K562 (cell line): ENCODE measurements at regions not wholly inside any gene's neighbourhood (a gene's known extent, or its start where the extent isn't known, plus 50 kb on each side); places are given as distances from the start of the nearest gene placed in this dataset.

Source experiments
- ATAC-seq: fragments of 200-7000 bp; cut with Tn5 transposase; 3 replicates; pipeline ENCODE4 v1.9.1; 2020; ENCODE audit warnings: moderate library complexity
- BruUV-seq: library from RNA; stranded (reverse); fragments of 400-500 nt; replicated peaks from 2 replicates; lab custom pipeline; 2021; lab: Mats Ljungman, UMichigan
- CTCF ChIA-PET: fragments of 300-600 bp; formaldehyde crosslinking; extraction: SDS; loops from one replicate; lab custom pipeline; 2021; ENCODE audit warnings: low intra/inter-chr PET ratio; lab: Yijun Ruan, JAX
- POLR2A ChIA-PET: fragments of 300-600, 350-650 bp; sonication (Branson Sonifier 250); formaldehyde crosslinking; extraction: SDS; loops from one replicate; lab custom pipeline; 2021; ENCODE audit warnings: antibody characterized with exemption, inconsistent platforms; lab: Yijun Ruan, JAX
- DNase-seq, 4 experiments: peaks; one replicate each; pipeline versions ENCODE4 v3.0.0 to v3.0.0-alpha.2; 2011 to 2018; ENCODE audit warnings: low spot score in 3 of 4, mixed read lengths in 3 of 4; ENCODE audit errors: extremely low read depth in 1 of 4
- FAIRE-seq: peaks from 2 replicates; lab custom pipeline; 2011; peaks lifted over from hg19 to GRCh38; lab: Jason Lieb, UNC
- H2AFZ ChIP-seq: 2 replicates; pipeline ENCODE4 v1.6.0; 2011; ENCODE audit warnings: low read depth, low read length, control low read depth, inconsistent platforms
- H3K27ac ChIP-seq: fragments of 200-600 bp; 3 replicates; pipeline ENCODE4 v1.8.0; 2011; ENCODE audit warnings: low read depth, mild to moderate bottlenecking, control low read depth, inconsistent platforms, low read length, moderate library complexity, mixed read lengths; ENCODE audit errors: extremely low read depth
- H3K27me3 ChIP-seq, 2 experiments: fragments of 300-600 bp in 1 of 2; 2 replicates in 1 of 2; 3 replicates in 1 of 2; pipeline versions ENCODE4 v1.6.0 to v1.8.0; 2011; ENCODE audit warnings: inconsistent platforms in 2 of 2, low read length in 2 of 2, mild to moderate bottlenecking in 1 of 2, mixed read lengths in 1 of 2, moderate library complexity in 1 of 2; ENCODE audit not compliant: control insufficient read depth in 2 of 2, insufficient read depth in 2 of 2
- H3K36me3 ChIP-seq: fragments of 300-600 bp; 3 replicates; pipeline ENCODE4 v1.8.0; 2011; ENCODE audit warnings: mild to moderate bottlenecking, low read length, inconsistent platforms; ENCODE audit not compliant: control insufficient read depth, insufficient read depth
- H3K4me1 ChIP-seq, 2 experiments: fragments of 200-600 bp in 1 of 2; replicated peaks in 1 of 2; 2 replicates in 1 of 2; 3 replicates in 1 of 2; pipeline versions ENCODE4 v1.5.1 to v1.8.0; 2011; ENCODE audit warnings: inconsistent platforms in 2 of 2, low read length in 2 of 2, mild to moderate bottlenecking in 1 of 2, mixed read lengths in 1 of 2, moderate library complexity in 1 of 2; ENCODE audit not compliant: control insufficient read depth in 2 of 2, insufficient read depth in 2 of 2
- H3K4me2 ChIP-seq: 2 replicates; pipeline ENCODE4 v1.6.1; 2011; ENCODE audit warnings: low read length, control low read depth, inconsistent platforms, mixed read lengths; ENCODE audit not compliant: insufficient read depth
- H3K4me3 ChIP-seq: fragments of 200-600 bp; sonication (generic), shearing (Covaris generic); 2 replicates; pipeline ENCODE4 v1.5.1; 2016; ENCODE audit warnings: control low read depth, inconsistent platforms
- H3K79me2 ChIP-seq: fragments of 200-600 bp; 3 replicates; pipeline ENCODE4 v1.8.0; 2011; ENCODE audit warnings: low read length, inconsistent platforms; ENCODE audit not compliant: control insufficient read depth, insufficient read depth
- H3K9ac ChIP-seq, 2 experiments: 2 replicates each; pipeline versions ENCODE4 v1.6.0 to v1.6.1; 2011; ENCODE audit warnings: low read depth in 2 of 2, low read length in 2 of 2, control low read depth in 1 of 2, inconsistent platforms in 1 of 2, mild to moderate bottlenecking in 1 of 2, mixed read lengths in 1 of 2; ENCODE audit not compliant: insufficient read depth in 1 of 2
- H3K9me1 ChIP-seq: one replicate; pipeline ENCODE4 v1.6.0; 2011; ENCODE audit warnings: inconsistent platforms, mild to moderate bottlenecking, low read length, moderate library complexity; ENCODE audit not compliant: control insufficient read depth, insufficient read depth
- H3K9me3 ChIP-seq: replicated peaks from 2 replicates; pipeline ENCODE4 v1.5.1; 2011; ENCODE audit warnings: low read depth, low read length, inconsistent platforms; ENCODE audit not compliant: control insufficient read depth, insufficient read depth
- H4K20me1 ChIP-seq: replicated peaks from 2 replicates; pipeline ENCODE4 v1.6.1; 2011; ENCODE audit warnings: low read length, inconsistent platforms, mixed read lengths; ENCODE audit not compliant: control insufficient read depth, insufficient read depth
- FIP1L1 ChIP-seq: fragments of 200-400 bp; formaldehyde crosslinking; IDR thresholded peaks from 2 replicates; pipeline ENCODE4 v1.6.1; 2018; ENCODE audit warnings: mild to moderate bottlenecking, low read depth, low read length; ENCODE audit not compliant: poor library complexity, severe bottlenecking
- NCOR1 ChIP-seq: fragments of 450-650 bp; IDR thresholded peaks from 2 replicates; pipeline ENCODE4 v1.6.1; 2016; ENCODE audit warnings: mild to moderate bottlenecking, moderate library complexity
- PURB ChIP-seq: sonication (generic); formaldehyde crosslinking; IDR thresholded peaks from 2 replicates; pipeline ENCODE4 v1.9.0; 2021; ENCODE audit warnings: low read depth, mild to moderate bottlenecking, missing genetic modification reagents
- SMARCA4 ChIP-seq: fragments of 450-650 bp; IDR thresholded peaks from 2 replicates; pipeline ENCODE4 v1.6.1; 2016
- TAF7 ChIP-seq: fragments of 450-650 bp; IDR thresholded peaks from 2 replicates; pipeline ENCODE4 v1.6.1; 2016; ENCODE audit warnings: missing genetic modification characterization, missing compliant biosample characterization
- TSC22D4 ChIP-seq: fragments of 450-650 bp; IDR thresholded peaks from 2 replicates; pipeline ENCODE4 v1.6.1; 2016; ENCODE audit warnings: missing genetic modification characterization, missing biosample characterization, control low read depth
- ZNF444 ChIP-seq: fragments of 250-450 bp; sonication (Bioruptor Pico); IDR thresholded peaks from 2 replicates; pipeline ENCODE4 v1.4.0; 2020; ENCODE audit warnings: mild to moderate bottlenecking, moderate library complexity
- in situ Hi-C: fragments of 300-500 bp; cut with MboI; formaldehyde crosslinking; loops from 4 replicates; pipeline ENCODE4 v1.15.0; 2018; ENCODE audit warnings: inconsistent platforms, mixed read lengths
- intact Hi-C: fragments of 100-400 bp; cut with micrococcal nuclease; formaldehyde crosslinking; loops from 2 replicates; pipeline ENCODE4 v1.14.2; 2022
- TF ChIP-seq, protein P1 (sequence below): IDR thresholded peaks from 2 replicates; pipeline ENCODE4 v1.6.1; 2011; ENCODE audit warnings: borderline replicate concordance, low read depth, mild to moderate bottlenecking, moderate library complexity, low read length; ENCODE audit not compliant: insufficient read depth, poor library complexity, severe bottlenecking
- TF ChIP-seq, protein P2 (sequence below): fragments of 450-650 bp; formaldehyde crosslinking; conservative IDR thresholded peaks from 2 replicates; pipeline ENCODE4 v1.4.0; 2022; ENCODE audit warnings: mild to moderate bottlenecking, missing genetic modification characterization

DNA sequence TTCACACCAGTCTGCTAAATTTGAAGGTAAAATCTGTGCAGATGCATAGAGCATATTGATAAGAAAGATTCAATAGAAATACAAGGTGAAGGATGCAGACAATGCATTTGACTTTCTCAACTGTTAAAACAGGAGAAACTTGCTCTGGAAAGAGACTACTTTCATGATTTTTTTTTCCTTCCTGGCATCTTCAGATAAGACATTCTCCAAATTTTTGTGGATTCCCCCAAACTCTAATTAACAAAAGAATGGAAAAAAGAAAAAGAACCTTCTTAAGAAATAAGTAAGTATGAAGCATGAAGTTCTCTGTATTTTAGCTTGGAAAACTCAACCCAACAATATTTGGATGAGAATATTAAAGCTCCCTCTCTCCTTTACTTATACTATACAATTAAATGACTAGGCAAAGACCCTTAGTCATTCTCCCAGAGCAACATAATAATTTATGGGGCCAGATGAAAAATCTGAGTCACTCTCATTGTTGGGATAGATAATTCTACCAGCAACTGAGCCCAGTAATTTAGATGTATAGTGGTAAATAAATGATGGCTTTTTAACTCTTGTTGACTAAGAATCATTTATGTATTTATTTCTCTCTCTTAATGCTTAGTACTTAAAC, 298.7 kb upstream of the COL3A1 start:
- ChIA-PET CTCF (no interaction called here), POLR2A (no interaction called here)
- H3K9ac ChIP-seq, result no peak overlapping the region
- no peak overlapping the region for H3K4me2 ChIP-seq
- H3K9me3 ChIP-seq, result no peaks in the 10 kb centered on the region
- in situ Hi-C loops, result no loop called here
- no peaks in the 10 kb centered on the region for H3K9me1 ChIP-seq
- no peak overlapping the region for H3K4me3 ChIP-seq
- FAIRE-seq, result no peak
- H3K27me3 ChIP-seq, result no peaks in the 10 kb centered on the region
- no peak for ATAC-seq
- TF ChIP-seq TSC22D4 (tag) (no peak), NCOR1 (no peak), PURB (CRISPR knock-in tag) (no peak), ZNF444 (CRISPR knock-in tag) (no peak), TAF7 (tag) (no peak), SMARCA4 (no peak), FIP1L1 (no peak)
- TF ChIP-seq, protein P1, sequence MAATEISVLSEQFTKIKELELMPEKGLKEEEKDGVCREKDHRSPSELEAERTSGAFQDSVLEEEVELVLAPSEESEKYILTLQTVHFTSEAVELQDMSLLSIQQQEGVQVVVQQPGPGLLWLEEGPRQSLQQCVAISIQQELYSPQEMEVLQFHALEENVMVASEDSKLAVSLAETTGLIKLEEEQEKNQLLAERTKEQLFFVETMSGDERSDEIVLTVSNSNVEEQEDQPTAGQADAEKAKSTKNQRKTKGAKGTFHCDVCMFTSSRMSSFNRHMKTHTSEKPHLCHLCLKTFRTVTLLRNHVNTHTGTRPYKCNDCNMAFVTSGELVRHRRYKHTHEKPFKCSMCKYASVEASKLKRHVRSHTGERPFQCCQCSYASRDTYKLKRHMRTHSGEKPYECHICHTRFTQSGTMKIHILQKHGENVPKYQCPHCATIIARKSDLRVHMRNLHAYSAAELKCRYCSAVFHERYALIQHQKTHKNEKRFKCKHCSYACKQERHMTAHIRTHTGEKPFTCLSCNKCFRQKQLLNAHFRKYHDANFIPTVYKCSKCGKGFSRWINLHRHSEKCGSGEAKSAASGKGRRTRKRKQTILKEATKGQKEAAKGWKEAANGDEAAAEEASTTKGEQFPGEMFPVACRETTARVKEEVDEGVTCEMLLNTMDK, result no peak
- TF ChIP-seq, protein P2, sequence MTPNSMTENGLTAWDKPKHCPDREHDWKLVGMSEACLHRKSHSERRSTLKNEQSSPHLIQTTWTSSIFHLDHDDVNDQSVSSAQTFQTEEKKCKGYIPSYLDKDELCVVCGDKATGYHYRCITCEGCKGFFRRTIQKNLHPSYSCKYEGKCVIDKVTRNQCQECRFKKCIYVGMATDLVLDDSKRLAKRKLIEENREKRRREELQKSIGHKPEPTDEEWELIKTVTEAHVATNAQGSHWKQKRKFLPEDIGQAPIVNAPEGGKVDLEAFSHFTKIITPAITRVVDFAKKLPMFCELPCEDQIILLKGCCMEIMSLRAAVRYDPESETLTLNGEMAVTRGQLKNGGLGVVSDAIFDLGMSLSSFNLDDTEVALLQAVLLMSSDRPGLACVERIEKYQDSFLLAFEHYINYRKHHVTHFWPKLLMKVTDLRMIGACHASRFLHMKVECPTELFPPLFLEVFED, result no peak
- TF ChIP-seq, all 486 proteins: peak for 0
- no peaks in the 10 kb centered on the region for H3K36me3 ChIP-seq
- no peak overlapping the region for H3K27ac ChIP-seq
- no peak for DNase-seq
- H2AFZ ChIP-seq, result no peak overlapping the region
- no TSS peak for BruUV-seq
- H4K20me1 ChIP-seq, result no peaks in the 10 kb centered on the region
- intact Hi-C loops, result no loop called here
- no peaks in the 10 kb centered on the region for H3K4me1 ChIP-seq
- H3K79me2 ChIP-seq, result no peaks in the 10 kb centered on the region
